HepG2 (cell line): ENCODE measurements at regions not wholly inside any gene's neighbourhood (a gene's known extent, or its start where the extent isn't known, plus 50 kb on each side); places are given as distances from the start of the nearest gene placed in this dataset.

Experiments used
- ATAC-seq: fragments of 200-7000 bp; cut with Tn5 transposase; 3 replicates; pipeline ENCODE4 v1.9.1; 2020; ENCODE audit warnings: mild to moderate bottlenecking, moderate library complexity
- BruUV-seq: library from RNA; stranded (reverse); fragments of 400-500 nt; replicated peaks from 2 replicates; lab custom pipeline; 2021; lab: Mats Ljungman, UMichigan
- CTCF ChIA-PET: fragments of 300-600 bp; formaldehyde crosslinking; extraction: SDS; loops from one replicate; lab custom pipeline; 2021; ENCODE audit warnings: low total read pairs, inconsistent platforms, low intra/inter-chr PET ratio; lab: Yijun Ruan, JAX
- POLR2A ChIA-PET: fragments of 350-600 bp; sonication (Branson Sonifier 250); formaldehyde crosslinking; loops from one replicate; lab custom pipeline; 2020; ENCODE audit warnings: antibody characterized with exemption, inconsistent platforms; lab: Yijun Ruan, JAX
- DNase-seq: peaks from one replicate; pipeline ENCODE4 v3.0.0-alpha.2; 2015; ENCODE audit warnings: low spot score
- FAIRE-seq: peaks from 3 replicates; lab custom pipeline; 2011; peaks lifted over from hg19 to GRCh38; lab: Jason Lieb, UNC
- H2AFZ ChIP-seq: one replicate; pipeline ENCODE4 v1.6.1; 2011; ENCODE audit warnings: low read length, inconsistent platforms
- H3K27ac ChIP-seq: fragments of 300-600 bp; 3 replicates; pipeline ENCODE4 v1.8.0; 2011; ENCODE audit warnings: mixed run types, mild to moderate bottlenecking, mixed read lengths, low read length, inconsistent platforms; ENCODE audit not compliant: insufficient read depth; ENCODE audit errors: extremely low read length
- H3K27me3 ChIP-seq, 2 experiments: fragments of 200-600 bp in 1 of 2; 2 replicates in 1 of 2; 3 replicates in 1 of 2; pipeline versions ENCODE4 v1.6.0 to v1.8.0; 2011; ENCODE audit warnings: low read length in 2 of 2, mild to moderate bottlenecking in 2 of 2, moderate library complexity in 2 of 2, inconsistent platforms in 1 of 2; ENCODE audit not compliant: insufficient read depth in 2 of 2, control insufficient read depth in 1 of 2
- H3K36me3 ChIP-seq, 2 experiments: fragments of 200-600 bp in 1 of 2; replicated peaks in 1 of 2; 2 replicates in 1 of 2; 3 replicates in 1 of 2; pipeline versions ENCODE4 v1.5.1 to v1.8.0; 2011; ENCODE audit warnings: low read length in 2 of 2, inconsistent platforms in 1 of 2; ENCODE audit not compliant: insufficient read depth in 2 of 2, control insufficient read depth in 1 of 2
- H3K4me1 ChIP-seq: 2 replicates; pipeline ENCODE4 v1.5.1; 2012; ENCODE audit warnings: low read length, inconsistent platforms; ENCODE audit not compliant: insufficient read depth
- H3K4me2 ChIP-seq: 2 replicates; pipeline ENCODE4 v1.6.0; 2011; ENCODE audit warnings: low read depth, low read length, inconsistent platforms
- H3K4me3 ChIP-seq, 3 experiments: fragments of 200-600 bp in 1 of 3; sonication (generic), shearing (Covaris generic) in 1 of 3; replicated peaks in 1 of 3; 2 replicates each; pipeline ENCODE4 v1.5.1; 2011 to 2016; ENCODE audit warnings: low read length in 3 of 3, inconsistent platforms in 2 of 3, low read depth in 2 of 3, mild to moderate bottlenecking in 2 of 3, control low read depth in 1 of 3, mixed read lengths in 1 of 3; ENCODE audit not compliant: insufficient read depth in 1 of 3
- H3K79me2 ChIP-seq: one replicate; pipeline ENCODE4 v1.6.1; 2011; ENCODE audit warnings: low read length, inconsistent platforms; ENCODE audit not compliant: insufficient read depth
- H3K9ac ChIP-seq: 2 replicates; pipeline ENCODE4 v1.6.0; 2011; ENCODE audit warnings: mild to moderate bottlenecking, low read depth, low read length, inconsistent platforms; ENCODE audit not compliant: insufficient read depth
- H3K9me3 ChIP-seq: 2 replicates; pipeline ENCODE4 v1.5.1; 2012; ENCODE audit warnings: mild to moderate bottlenecking, low read length
- H4K20me1 ChIP-seq: 2 replicates; pipeline ENCODE4 v1.6.0; 2011; ENCODE audit warnings: inconsistent platforms, mild to moderate bottlenecking, low read length, moderate library complexity; ENCODE audit not compliant: insufficient read depth
- AHR ChIP-seq: IDR thresholded peaks from 2 replicates; pipeline ENCODE4 v1.6.1; 2018; ENCODE audit warnings: missing genetic modification reagents, missing compliant biosample characterization
- EED ChIP-seq: sonication (generic); formaldehyde crosslinking; IDR thresholded peaks from 2 replicates; pipeline ENCODE4 v1.5.0; 2020; ENCODE audit warnings: mild to moderate bottlenecking, missing genetic modification reagents
- FOSL1 ChIP-seq: sonication (generic); formaldehyde crosslinking; IDR thresholded peaks from 2 replicates; pipeline ENCODE4 v1.9.0; 2021; ENCODE audit warnings: missing genetic modification reagents, borderline replicate concordance
- HNRNPL ChIP-seq: fragments of 200-400 bp; formaldehyde crosslinking; IDR thresholded peaks from 2 replicates; pipeline ENCODE4 v1.6.1; 2017; ENCODE audit warnings: mild to moderate bottlenecking, low read depth, low read length
- MNT ChIP-seq: fragments of 450-650 bp; IDR thresholded peaks from 2 replicates; pipeline ENCODE4 v1.6.1; 2016
- PHB2 ChIP-seq: fragments of 450-650 bp; IDR thresholded peaks from 2 replicates; pipeline ENCODE4 v1.6.1; 2018; ENCODE audit not compliant: partially characterized antibody
- PHF8 ChIP-seq: sonication (generic); formaldehyde crosslinking; IDR thresholded peaks from 2 replicates; pipeline ENCODE4 v1.5.0; 2020; ENCODE audit warnings: missing genetic modification reagents
- ZFY ChIP-seq: sonication (generic); formaldehyde crosslinking; IDR thresholded peaks from 2 replicates; pipeline ENCODE4 v1.4.0; 2020; ENCODE audit warnings: missing genetic modification reagents
- ZNF225 ChIP-seq: sonication (generic); formaldehyde crosslinking; IDR thresholded peaks from 2 replicates; pipeline ENCODE4 v1.4.0; 2020; ENCODE audit warnings: mild to moderate bottlenecking, missing genetic modification reagents
- ZNF280B ChIP-seq: sonication (generic); formaldehyde crosslinking; IDR thresholded peaks from 2 replicates; pipeline ENCODE4 v1.5.0; 2020; ENCODE audit warnings: missing genetic modification reagents, mild to moderate bottlenecking, borderline replicate concordance
- ZNF503 ChIP-seq: sonication (generic); formaldehyde crosslinking; IDR thresholded peaks from 2 replicates; pipeline ENCODE4 v1.4.0; 2020; ENCODE audit warnings: missing genetic modification reagents
- ZNF615 ChIP-seq: sonication (generic); formaldehyde crosslinking; IDR thresholded peaks from 2 replicates; pipeline ENCODE4 v1.5.0; 2020; ENCODE audit warnings: mild to moderate bottlenecking, missing genetic modification reagents, borderline replicate concordance
- ZNF782 ChIP-seq: sonication (generic); formaldehyde crosslinking; IDR thresholded peaks from 2 replicates; pipeline ENCODE4 v1.4.0; 2020; ENCODE audit warnings: missing genetic modification reagents, mild to moderate bottlenecking, borderline replicate concordance
- ZSCAN22 ChIP-seq: sonication (generic); formaldehyde crosslinking; IDR thresholded peaks from 2 replicates; pipeline ENCODE4 v1.4.0; 2020; ENCODE audit warnings: mild to moderate bottlenecking, missing genetic modification reagents
- WGBS: methylation state at CpG from one replicate; pipeline ENCODE4 v1.1.6; 2017; ENCODE audit warnings: low lambda C conversion rate; 5-methylcytosine and 5-hydroxymethylcytosine counted together
- in situ Hi-C: cut with HindIII; loops from 2 replicates; pipeline ENCODE4 v1.10.0; 2017; ENCODE audit warnings: low pct_unique_long_range_greater_than_20kb; ENCODE audit not compliant: extremely low pct_ligation_motif_present
- intact Hi-C: fragments of 100-400 bp; cut with micrococcal nuclease; formaldehyde crosslinking; loops from one replicate; pipeline ENCODE4 v1.10.0; 2022; ENCODE audit not compliant: unreplicated experiment
- TF ChIP-seq, protein P1 (sequence below): sonication (generic); formaldehyde crosslinking; IDR thresholded peaks from 2 replicates; pipeline ENCODE4 v1.8.1; 2023; ENCODE audit warnings: mild to moderate bottlenecking, inconsistent platforms, moderate library complexity, missing genetic modification reagents, borderline replicate concordance
- TF ChIP-seq, protein P2 (sequence below): sonication (generic); formaldehyde crosslinking; IDR thresholded peaks from 2 replicates; pipeline ENCODE4 v1.4.0; 2020; ENCODE audit warnings: missing genetic modification reagents

DNA sequence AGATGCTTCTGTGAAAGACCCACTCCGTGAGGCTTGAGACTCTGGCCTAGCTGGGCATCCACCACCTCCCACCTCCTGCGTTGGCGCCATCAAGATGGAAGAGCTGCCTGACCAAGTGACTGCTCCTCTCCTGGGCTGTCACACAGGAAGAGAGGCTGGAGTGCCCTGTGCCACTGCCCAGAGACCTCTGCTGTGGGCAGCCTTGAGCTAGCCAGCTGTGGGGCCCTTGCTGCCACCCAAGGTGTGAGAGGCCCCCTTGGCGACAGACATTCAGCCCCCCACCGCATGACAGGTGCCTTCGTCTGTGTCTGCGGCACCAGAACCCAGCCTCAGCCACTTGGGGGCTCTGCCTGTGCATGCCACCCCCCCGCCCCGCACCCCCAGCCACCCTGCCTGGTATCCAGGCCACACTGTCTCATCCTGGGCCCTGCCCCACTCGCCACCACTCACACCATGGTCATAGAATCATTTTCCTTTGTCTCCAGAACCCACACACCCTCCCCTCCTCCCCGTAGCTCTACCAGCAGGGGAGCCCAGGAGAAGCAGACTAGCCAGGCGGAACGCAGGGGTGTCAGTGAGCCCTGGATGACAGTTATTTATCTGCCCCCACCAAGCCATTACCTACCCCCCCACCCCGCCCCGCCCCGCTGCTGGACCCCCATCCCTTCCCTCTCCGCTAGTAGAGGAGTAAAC lies 120.9 kb upstream of the LHX1 start (continued):
- TF ChIP-seq, protein P1, sequence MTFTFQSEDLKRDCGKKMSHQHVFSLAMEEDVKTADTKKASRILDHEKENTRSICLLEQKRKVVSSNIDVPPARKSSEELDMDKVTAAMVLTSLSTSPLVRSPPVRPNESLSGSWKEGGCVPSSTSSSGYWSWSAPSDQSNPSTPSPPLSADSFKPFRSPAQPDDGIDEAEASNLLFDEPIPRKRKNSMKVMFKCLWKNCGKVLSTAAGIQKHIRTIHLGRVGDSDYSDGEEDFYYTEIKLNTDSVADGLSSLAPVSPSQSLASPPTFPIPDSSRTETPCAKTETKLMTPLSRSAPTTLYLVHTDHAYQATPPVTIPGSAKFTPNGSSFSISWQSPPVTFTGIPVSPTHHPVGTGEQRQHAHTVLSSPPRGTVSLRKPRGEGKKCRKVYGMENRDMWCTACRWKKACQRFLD (CRISPR knock-in tag): no peak
- TF ChIP-seq ZNF503 (CRISPR knock-in tag): no peak
- TF ChIP-seq ZNF615: no peak
- no peak for TF ChIP-seq AHR
- TF ChIP-seq PHB2: no peak
- no peak for TF ChIP-seq PHF8 (CRISPR knock-in tag)
- TF ChIP-seq FOSL1 (CRISPR knock-in tag): no peak
- no peak for TF ChIP-seq HNRNPL

GRCh38 chr17:36816907-36817288 lies 120.4 kb upstream of the LHX1 start:
- intact Hi-C loops (no loop called here), in situ Hi-C loops (no loop called here)
- Histone ChIP-seq H3K27ac (no peak overlapping the region), H3K4me1 (no peaks in the 10 kb centered on the region), H3K79me2 (no peaks in the 10 kb centered on the region), H3K4me2 (no peak overlapping the region), H2AFZ (no peak overlapping the region), H3K36me3 (no peaks in the 10 kb centered on the region), H3K4me3 (no peak overlapping the region), H4K20me1 (no peaks in the 10 kb centered on the region), H3K27me3 (peaks cover 5 to 59% of the 10 kb centered on the region in 2 experiments), H3K9me3 (no peaks in the 10 kb centered on the region), H3K9ac (no peak overlapping the region)
- no peak for TF ChIP-seq EED (CRISPR knock-in tag)
- TF ChIP-seq ZSCAN22 (CRISPR knock-in tag): no peak
- no peak for TF ChIP-seq ZNF225 (CRISPR knock-in tag)
- peak; percentile 83 for TF ChIP-seq MNT
- no peak for TF ChIP-seq ZNF280B
- TF ChIP-seq, protein P2, sequence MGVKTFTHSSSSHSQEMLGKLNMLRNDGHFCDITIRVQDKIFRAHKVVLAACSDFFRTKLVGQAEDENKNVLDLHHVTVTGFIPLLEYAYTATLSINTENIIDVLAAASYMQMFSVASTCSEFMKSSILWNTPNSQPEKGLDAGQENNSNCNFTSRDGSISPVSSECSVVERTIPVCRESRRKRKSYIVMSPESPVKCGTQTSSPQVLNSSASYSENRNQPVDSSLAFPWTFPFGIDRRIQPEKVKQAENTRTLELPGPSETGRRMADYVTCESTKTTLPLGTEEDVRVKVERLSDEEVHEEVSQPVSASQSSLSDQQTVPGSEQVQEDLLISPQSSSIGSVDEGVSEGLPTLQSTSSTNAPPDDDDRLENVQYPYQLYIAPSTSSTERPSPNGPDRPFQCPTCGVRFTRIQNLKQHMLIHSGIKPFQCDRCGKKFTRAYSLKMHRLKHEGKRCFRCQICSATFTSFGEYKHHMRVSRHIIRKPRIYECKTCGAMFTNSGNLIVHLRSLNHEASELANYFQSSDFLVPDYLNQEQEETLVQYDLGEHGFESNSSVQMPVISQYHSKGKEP (CRISPR knock-in tag): no peak
- no peak for TF ChIP-seq ZNF782
- no peak for TF ChIP-seq ZFY
- ChIA-PET CTCF (no interaction called here), POLR2A (no interaction called here)
- DNase-seq (no peak), FAIRE-seq (no peak), ATAC-seq (no peak)
- BruUV-seq: no TSS peak
- WGBS: 62% methylated on average over 14 of the region's 15 CpGs
